ENCODE measurements at regions not wholly inside any gene's neighbourhood (a gene's known extent, or its start where the extent isn't known, plus 50 kb on each side); places are given as distances from the start of the nearest gene placed in this dataset.

GRCh38 chr13:79663435-79663834 lies 182.5 kb downstream of the NDFIP2 start:
- no peak overlapping the region for H3K4me3 ChIP-seq (ENCODE audit: low read length)
- H3K9ac ChIP-seq (ENCODE audit: low read depth, low read length) = no peak overlapping the region
- H3K4me2 ChIP-seq (ENCODE audit: low read length) = no peak overlapping the region
- H3K9me3 ChIP-seq (replicated peaks; ENCODE audit: low read length) = no peaks in the 10 kb centered on the region
- H3K4me1 ChIP-seq (ENCODE audit: control insufficient read depth, insufficient read depth, low read length) = peaks cover 10% of the 10 kb centered on the region
- no peaks in the 10 kb centered on the region for H3K36me3 ChIP-seq (ENCODE audit: insufficient read depth, low read length)
- no peaks in the 10 kb centered on the region for H3K27me3 ChIP-seq (ENCODE audit: control insufficient read depth, insufficient read depth, low read length)

DNA sequence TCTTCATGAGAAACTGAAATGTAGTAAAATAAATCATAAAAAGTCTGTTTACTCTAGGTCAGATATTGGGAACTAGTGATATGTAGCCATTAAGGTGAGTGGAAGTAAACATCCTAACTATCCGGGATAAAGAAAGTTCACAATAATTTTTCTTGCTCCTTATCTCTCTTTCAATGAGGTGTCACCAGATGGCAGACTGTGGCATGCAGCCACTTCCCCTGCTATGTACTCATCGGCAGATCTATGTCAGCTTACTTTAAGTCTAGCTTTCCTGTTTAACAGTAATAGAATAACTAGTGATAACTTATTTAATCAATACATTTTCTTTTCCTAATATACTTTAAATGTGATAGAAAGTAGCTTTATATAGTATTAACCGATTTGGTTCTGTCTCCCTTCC lies 181.9 kb downstream of the NDFIP2 start:
- Histone ChIP-seq H3K9ac (ENCODE audit: low read depth, low read length) (no peak overlapping the region), H3K4me3 (ENCODE audit: low read length) (no peak overlapping the region), H3K4me1 (ENCODE audit: control insufficient read depth, insufficient read depth, low read length) (peaks cover 13% of the 10 kb centered on the region), H3K4me2 (ENCODE audit: low read length) (no peak overlapping the region), H3K27me3 (ENCODE audit: control insufficient read depth, insufficient read depth, low read length) (no peaks in the 10 kb centered on the region), H3K9me3 (replicated peaks; ENCODE audit: low read length) (no peaks in the 10 kb centered on the region), H3K36me3 (ENCODE audit: insufficient read depth, low read length) (no peaks in the 10 kb centered on the region)

- H3K9ac ChIP-seq (ENCODE audit: low read depth, low read length) = no peak overlapping the region
- H3K4me3 ChIP-seq (ENCODE audit: low read length) = no peak overlapping the region
- peaks cover 13% of the 10 kb centered on the region for H3K4me1 ChIP-seq (ENCODE audit: control insufficient read depth, insufficient read depth, low read length)
These were observed 179.4 kb downstream of the NDFIP2 start for GRCh38 chr13:79660361-79660760.

DNA sequence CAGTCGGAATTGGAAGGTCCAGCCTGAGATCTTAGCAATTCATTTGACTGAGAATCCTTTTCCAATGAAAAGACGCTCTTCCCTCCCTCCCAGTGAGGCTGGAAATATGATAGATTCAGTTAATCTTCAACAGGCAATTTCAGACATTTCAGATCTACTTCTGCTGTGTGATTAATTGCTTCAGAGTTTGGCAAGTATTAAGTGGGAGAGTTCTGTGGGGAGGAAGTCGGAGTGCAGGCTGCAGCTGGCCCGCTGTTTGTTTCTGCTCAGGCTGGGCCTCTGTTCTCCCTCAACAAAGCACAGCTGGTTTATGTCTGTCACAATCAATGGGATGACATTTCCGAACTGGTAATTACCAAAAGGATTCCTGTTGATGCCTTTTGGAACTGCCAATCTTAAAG lies 178.2 kb downstream of the NDFIP2 start:
- Histone ChIP-seq H3K9me3 (replicated peaks; ENCODE audit: low read length) (no peaks in the 10 kb centered on the region), H3K36me3 (ENCODE audit: insufficient read depth, low read length) (no peaks in the 10 kb centered on the region), H3K4me3 (ENCODE audit: low read length) (no peak overlapping the region), H3K4me2 (ENCODE audit: low read length) (peak overlapping the region; percentile 34), H3K4me1 (ENCODE audit: control insufficient read depth, insufficient read depth, low read length) (peaks cover 13% of the 10 kb centered on the region), H3K9ac (ENCODE audit: low read depth, low read length) (peak overlapping the region; percentile 29), H3K27me3 (ENCODE audit: control insufficient read depth, insufficient read depth, low read length) (no peaks in the 10 kb centered on the region)

More at GRCh38 chr13:79660361-79660760, 179.4 kb downstream of the NDFIP2 start:
- no peaks in the 10 kb centered on the region for H3K9me3 ChIP-seq (replicated peaks; ENCODE audit: low read length)
- H3K4me2 ChIP-seq (ENCODE audit: low read length) = no peak overlapping the region
- no peaks in the 10 kb centered on the region for H3K27me3 ChIP-seq (ENCODE audit: control insufficient read depth, insufficient read depth, low read length)
- H3K36me3 ChIP-seq (ENCODE audit: insufficient read depth, low read length) = no peaks in the 10 kb centered on the region

DNA sequence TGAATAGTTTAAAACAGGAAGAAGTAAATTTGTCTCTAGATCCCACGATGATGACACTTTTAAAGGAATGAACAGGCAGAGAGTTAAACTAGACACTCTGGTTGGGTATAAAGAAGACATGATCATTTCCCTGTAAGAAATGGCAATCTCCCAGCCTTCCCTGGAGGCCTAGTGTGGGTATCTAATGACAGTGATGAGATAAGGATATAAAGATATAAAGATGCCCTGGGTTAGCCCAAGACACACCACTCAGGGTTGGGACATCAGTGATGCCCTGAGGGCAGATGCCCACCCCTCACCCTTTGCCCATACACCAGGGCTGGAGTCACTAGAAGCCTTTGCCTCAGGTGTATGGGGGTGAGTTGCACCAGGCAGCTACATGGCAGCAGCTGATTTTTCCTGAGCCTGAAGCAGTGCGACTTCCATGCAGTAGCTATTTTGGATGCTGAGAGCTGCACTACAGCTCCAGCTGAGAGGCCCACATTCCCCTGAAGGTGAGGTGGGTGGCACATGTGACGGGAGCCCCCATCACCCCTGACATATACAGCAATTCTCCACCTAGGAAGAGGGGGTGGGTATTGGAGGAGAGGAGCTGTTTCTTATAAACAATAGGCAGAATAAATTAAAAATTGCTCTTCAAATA lies 177.5 kb downstream of the NDFIP2 start:
- peak overlapping the region; percentile 29 for H3K9ac ChIP-seq (ENCODE audit: low read depth, low read length)
- H3K4me2 ChIP-seq (ENCODE audit: low read length) = peak overlapping the region; percentile 34
- H3K27me3 ChIP-seq (ENCODE audit: control insufficient read depth, insufficient read depth, low read length) = no peaks in the 10 kb centered on the region
- H3K9me3 ChIP-seq (replicated peaks; ENCODE audit: low read length) = no peaks in the 10 kb centered on the region
- no peak overlapping the region for H3K4me3 ChIP-seq (ENCODE audit: low read length)
- no peaks in the 10 kb centered on the region for H3K36me3 ChIP-seq (ENCODE audit: insufficient read depth, low read length)
- peaks cover 13% of the 10 kb centered on the region for H3K4me1 ChIP-seq (ENCODE audit: control insufficient read depth, insufficient read depth, low read length)

DNA sequence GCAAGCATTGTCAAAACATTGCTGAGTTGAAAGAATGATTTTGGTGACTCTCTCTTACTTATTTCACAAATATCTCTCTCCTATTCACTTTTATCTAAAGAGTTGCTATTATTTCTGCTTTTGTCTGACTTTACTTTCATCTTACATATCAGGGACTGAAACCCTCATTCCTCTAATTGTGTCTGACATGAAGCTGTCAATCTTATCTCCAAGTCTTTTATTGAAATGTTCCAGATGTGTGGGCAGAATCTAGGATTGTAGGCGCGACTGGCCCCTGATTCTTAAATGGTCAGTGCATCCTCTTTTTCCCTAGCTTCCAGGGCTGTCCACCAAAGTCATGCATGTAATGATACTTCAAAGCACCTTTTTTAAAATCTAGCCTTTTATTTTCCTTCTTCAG lies 174.6 kb downstream of the NDFIP2 start:
- no peak overlapping the region for H3K4me2 ChIP-seq (ENCODE audit: low read length)
- no peak overlapping the region for H3K9ac ChIP-seq (ENCODE audit: low read depth, low read length)
- no peaks in the 10 kb centered on the region for H3K36me3 ChIP-seq (ENCODE audit: insufficient read depth, low read length)
- H3K4me1 ChIP-seq (ENCODE audit: control insufficient read depth, insufficient read depth, low read length) = peaks cover 13% of the 10 kb centered on the region
- H3K4me3 ChIP-seq (ENCODE audit: low read length) = no peak overlapping the region
- no peaks in the 10 kb centered on the region for H3K27me3 ChIP-seq (ENCODE audit: control insufficient read depth, insufficient read depth, low read length)
- no peaks in the 10 kb centered on the region for H3K9me3 ChIP-seq (replicated peaks; ENCODE audit: low read length)

DNA sequence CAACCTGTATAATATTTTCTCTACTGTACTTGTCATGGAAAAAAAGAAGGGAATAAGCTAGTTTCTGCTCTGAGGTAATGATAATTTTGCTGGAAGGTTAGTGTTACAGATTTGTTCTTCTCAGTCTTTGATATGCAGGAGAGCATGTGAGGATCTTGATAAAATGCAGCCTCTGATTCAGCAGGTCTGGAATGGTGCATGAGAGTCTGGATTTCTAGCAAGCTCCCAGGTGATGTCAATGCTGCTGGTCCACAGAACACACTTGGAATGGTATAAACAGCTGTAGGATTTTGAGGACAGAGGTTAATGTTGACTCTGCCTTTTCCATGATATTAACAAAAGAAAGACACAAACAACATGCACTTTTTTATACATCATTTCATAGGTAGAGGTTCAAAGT lies 173.6 kb downstream of the NDFIP2 start:
- no peaks in the 10 kb centered on the region for H3K27me3 ChIP-seq (ENCODE audit: control insufficient read depth, insufficient read depth, low read length)
- H3K36me3 ChIP-seq (ENCODE audit: insufficient read depth, low read length) = no peaks in the 10 kb centered on the region
- H3K9ac ChIP-seq (ENCODE audit: low read depth, low read length) = no peak overlapping the region
- peaks cover 13% of the 10 kb centered on the region for H3K4me1 ChIP-seq (ENCODE audit: control insufficient read depth, insufficient read depth, low read length)
- no peak overlapping the region for H3K4me2 ChIP-seq (ENCODE audit: low read length)
- no peaks in the 10 kb centered on the region for H3K9me3 ChIP-seq (replicated peaks; ENCODE audit: low read length)
- H3K4me3 ChIP-seq (ENCODE audit: low read length) = no peak overlapping the region

GRCh38 chr13:79650688-79651087 lies 169.7 kb downstream of the NDFIP2 start:
- H3K9ac ChIP-seq (ENCODE audit: low read depth, low read length) = no peak overlapping the region
- peaks cover 9% of the 10 kb centered on the region for H3K4me1 ChIP-seq (ENCODE audit: control insufficient read depth, insufficient read depth, low read length)
- H3K36me3 ChIP-seq (ENCODE audit: insufficient read depth, low read length) = no peaks in the 10 kb centered on the region
- no peak overlapping the region for H3K4me3 ChIP-seq (ENCODE audit: low read length)
- no peaks in the 10 kb centered on the region for H3K9me3 ChIP-seq (replicated peaks; ENCODE audit: low read length)
- H3K4me2 ChIP-seq (ENCODE audit: low read length) = no peak overlapping the region
- no peaks in the 10 kb centered on the region for H3K27me3 ChIP-seq (ENCODE audit: control insufficient read depth, insufficient read depth, low read length)

DNA sequence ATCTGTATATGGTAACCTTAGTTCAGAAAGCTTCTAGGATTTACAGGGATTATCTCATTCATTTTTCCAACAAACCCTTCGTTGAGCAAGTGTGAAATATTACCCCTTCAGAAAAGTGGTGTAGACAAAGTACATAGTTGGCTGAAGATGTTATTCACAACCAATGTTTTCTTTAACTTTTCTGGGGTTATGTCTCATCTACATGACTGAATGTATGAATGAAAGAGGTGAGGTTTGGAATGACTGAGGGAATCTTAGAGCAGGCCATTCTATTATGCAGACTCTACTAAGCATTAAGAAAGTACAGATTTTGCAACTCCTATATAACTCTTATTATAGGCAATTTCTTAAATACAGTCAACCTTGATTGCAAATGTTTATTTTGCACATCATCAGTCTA lies 167.2 kb downstream of the NDFIP2 start:
- Histone ChIP-seq H3K27me3 (ENCODE audit: control insufficient read depth, insufficient read depth, low read length) (no peaks in the 10 kb centered on the region), H3K9me3 (replicated peaks; ENCODE audit: low read length) (no peaks in the 10 kb centered on the region), H3K4me1 (ENCODE audit: control insufficient read depth, insufficient read depth, low read length) (peaks cover 9% of the 10 kb centered on the region), H3K9ac (ENCODE audit: low read depth, low read length) (no peak overlapping the region), H3K4me3 (ENCODE audit: low read length) (no peak overlapping the region), H3K36me3 (ENCODE audit: insufficient read depth, low read length) (no peaks in the 10 kb centered on the region), H3K4me2 (ENCODE audit: low read length) (no peak overlapping the region)

GRCh38 chr13:79647533-79647932 lies 166.6 kb downstream of the NDFIP2 start:
- Histone ChIP-seq H3K27me3 (ENCODE audit: control insufficient read depth, insufficient read depth, low read length) (no peaks in the 10 kb centered on the region), H3K36me3 (ENCODE audit: insufficient read depth, low read length) (no peaks in the 10 kb centered on the region), H3K4me2 (ENCODE audit: low read length) (no peak overlapping the region), H3K9me3 (replicated peaks; ENCODE audit: low read length) (no peaks in the 10 kb centered on the region), H3K9ac (ENCODE audit: low read depth, low read length) (no peak overlapping the region), H3K4me1 (ENCODE audit: control insufficient read depth, insufficient read depth, low read length) (peaks cover 9% of the 10 kb centered on the region), H3K4me3 (ENCODE audit: low read length) (no peak overlapping the region)

DNA sequence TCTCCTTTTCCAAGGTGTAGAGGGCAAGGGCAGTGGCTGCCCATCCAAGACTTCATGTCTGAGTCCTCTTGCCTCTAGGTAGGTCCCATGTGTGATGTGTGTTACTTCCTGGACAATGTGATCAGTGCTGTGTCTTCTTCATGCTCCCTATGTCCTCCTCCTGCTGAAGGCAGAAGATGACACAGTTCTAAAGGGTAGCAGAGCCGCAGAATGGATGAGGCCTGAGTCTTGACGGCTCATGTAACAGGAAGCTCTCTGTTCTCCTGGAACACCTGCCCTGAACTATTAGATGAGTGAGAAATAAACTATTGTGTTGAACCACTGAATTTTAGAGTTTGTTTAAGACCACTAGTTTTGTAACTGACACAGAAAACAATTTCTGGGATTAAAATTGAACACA lies 165.9 kb downstream of the NDFIP2 start:
- Histone ChIP-seq H3K27me3 (ENCODE audit: control insufficient read depth, insufficient read depth, low read length) (no peaks in the 10 kb centered on the region), H3K9me3 (replicated peaks; ENCODE audit: low read length) (no peaks in the 10 kb centered on the region), H3K4me2 (ENCODE audit: low read length) (no peak overlapping the region), H3K4me1 (ENCODE audit: control insufficient read depth, insufficient read depth, low read length) (peaks cover 9% of the 10 kb centered on the region), H3K4me3 (ENCODE audit: low read length) (no peak overlapping the region), H3K9ac (ENCODE audit: low read depth, low read length) (no peak overlapping the region), H3K36me3 (ENCODE audit: insufficient read depth, low read length) (no peaks in the 10 kb centered on the region)

GRCh38 chr13:79645569-79645968 lies 164.6 kb downstream of the NDFIP2 start:
- Histone ChIP-seq H3K4me1 (ENCODE audit: control insufficient read depth, insufficient read depth, low read length) (peaks cover 9% of the 10 kb centered on the region), H3K4me3 (ENCODE audit: low read length) (no peak overlapping the region), H3K27me3 (ENCODE audit: control insufficient read depth, insufficient read depth, low read length) (no peaks in the 10 kb centered on the region), H3K36me3 (ENCODE audit: insufficient read depth, low read length) (no peaks in the 10 kb centered on the region), H3K9ac (ENCODE audit: low read depth, low read length) (no peak overlapping the region), H3K4me2 (ENCODE audit: low read length) (no peak overlapping the region), H3K9me3 (replicated peaks; ENCODE audit: low read length) (no peaks in the 10 kb centered on the region)
